SK-N-SH treated with all-trans-retinoic acid at 6 μM for 48 hours (cell line): ENCODE measurements at regions not wholly inside any gene's neighbourhood (a gene's known extent, or its start where the extent isn't known, plus 50 kb on each side); places are given as distances from the start of the nearest gene placed in this dataset.

ENCODE experiments used
- ATAC-seq: fragments of 200-7000 bp; cut with Tn5 transposase; 3 replicates; pipeline ENCODE4 v1.9.1; 2020; ENCODE audit warnings: mild to moderate bottlenecking, moderate library complexity
- ARNTL ChIP-seq: fragments of 450-650 bp; formaldehyde crosslinking; IDR thresholded peaks from 2 replicates; pipeline ENCODE4 v1.5.0; 2020; ENCODE audit warnings: low read depth, mild to moderate bottlenecking, moderate library complexity, borderline replicate concordance
- BACH2 ChIP-seq: fragments of 250-450 bp; sonication (Bioruptor Pico); IDR thresholded peaks from 2 replicates; pipeline ENCODE4 v1.9.0; 2021; ENCODE audit warnings: mild to moderate bottlenecking, borderline replicate concordance
- ESRRG ChIP-seq: fragments of 250-450 bp; sonication (Bioruptor Pico); IDR thresholded peaks from 2 replicates; pipeline ENCODE4 v1.6.1; 2021; ENCODE audit warnings: mild to moderate bottlenecking
- GLIS3 ChIP-seq: fragments of 250-450 bp; sonication (Bioruptor Pico); IDR thresholded peaks from 2 replicates; pipeline ENCODE4 v1.5.0; 2020; ENCODE audit warnings: mild to moderate bottlenecking, moderate library complexity
- ISL1 ChIP-seq: fragments of 250-450 bp; sonication (Bioruptor Pico); IDR thresholded peaks from 2 replicates; pipeline ENCODE4 v2.1.2; 2022; ENCODE audit warnings: mild to moderate bottlenecking, moderate library complexity
- PPARA ChIP-seq: fragments of 250-450 bp; sonication (Bioruptor Pico); IDR thresholded peaks from 2 replicates; pipeline ENCODE4 v1.5.0; 2020; ENCODE audit warnings: mild to moderate bottlenecking, borderline replicate concordance
- SNAI2 ChIP-seq: fragments of 250-450 bp; sonication (Bioruptor Pico); IDR thresholded peaks from 2 replicates; pipeline ENCODE4 v1.5.0; 2020; ENCODE audit warnings: mild to moderate bottlenecking, moderate library complexity
- TCF4 ChIP-seq: fragments of 250-450 bp; sonication (Bioruptor Pico); IDR thresholded peaks from 2 replicates; pipeline ENCODE4 v1.8.0; 2021; ENCODE audit warnings: mild to moderate bottlenecking, moderate library complexity, borderline replicate concordance
- TOX ChIP-seq: fragments of 250-450 bp; sonication (Bioruptor Pico); IDR thresholded peaks from 2 replicates; pipeline ENCODE4 v1.8.0; 2021; ENCODE audit warnings: mild to moderate bottlenecking, moderate library complexity, borderline replicate concordance
- ZC3H10 ChIP-seq: fragments of 250-450 bp; sonication (Bioruptor Pico); IDR thresholded peaks from 2 replicates; pipeline ENCODE4 v1.5.1; 2021; ENCODE audit warnings: mild to moderate bottlenecking, moderate library complexity
- ZFP3 ChIP-seq: fragments of 250-450 bp; sonication (Bioruptor Pico); IDR thresholded peaks from 2 replicates; pipeline ENCODE4 v1.5.0; 2020; ENCODE audit warnings: mild to moderate bottlenecking, moderate library complexity
- ZFP30 ChIP-seq: fragments of 450-650 bp; formaldehyde crosslinking; IDR thresholded peaks from 2 replicates; pipeline ENCODE4 v1.5.0; 2022; ENCODE audit warnings: mild to moderate bottlenecking, moderate library complexity
- ZNF70 ChIP-seq: fragments of 450-650 bp; formaldehyde crosslinking; IDR thresholded peaks from 2 replicates; pipeline ENCODE4 v1.5.0; 2020; ENCODE audit warnings: mild to moderate bottlenecking, moderate library complexity
- ZNF8 ChIP-seq: fragments of 450-650 bp; formaldehyde crosslinking; IDR thresholded peaks from 2 replicates; pipeline ENCODE4 v1.5.0; 2020; ENCODE audit warnings: mild to moderate bottlenecking, moderate library complexity
- TF ChIP-seq, protein P1 (sequence below): fragments of 250-450 bp; sonication (Bioruptor Pico); IDR thresholded peaks from 2 replicates; pipeline ENCODE4 v1.5.1; 2020; ENCODE audit warnings: low read depth, mild to moderate bottlenecking, moderate library complexity
- TF ChIP-seq, protein P2 (sequence below): fragments of 250-450 bp; sonication (Bioruptor Pico); IDR thresholded peaks from 2 replicates; pipeline ENCODE4 v1.5.1; 2021; ENCODE audit warnings: mild to moderate bottlenecking, moderate library complexity
- TF ChIP-seq, protein P3 (sequence below): fragments of 250-450 bp; sonication (Bioruptor Pico); IDR thresholded peaks from 2 replicates; pipeline ENCODE4 v1.8.0; 2020; ENCODE audit warnings: mild to moderate bottlenecking, moderate library complexity, borderline replicate concordance
- TF ChIP-seq, protein P4 (sequence below): fragments of 250-450 bp; sonication (Bioruptor Pico); IDR thresholded peaks from 2 replicates; pipeline ENCODE4 v1.5.0; 2020; ENCODE audit warnings: mild to moderate bottlenecking, moderate library complexity
- TF ChIP-seq, protein P5 (sequence below): fragments of 250-450 bp; sonication (Bioruptor Pico); IDR thresholded peaks from 2 replicates; pipeline ENCODE4 v1.8.0; 2021; ENCODE audit warnings: low read depth, mild to moderate bottlenecking, moderate library complexity, borderline replicate concordance

DNA sequence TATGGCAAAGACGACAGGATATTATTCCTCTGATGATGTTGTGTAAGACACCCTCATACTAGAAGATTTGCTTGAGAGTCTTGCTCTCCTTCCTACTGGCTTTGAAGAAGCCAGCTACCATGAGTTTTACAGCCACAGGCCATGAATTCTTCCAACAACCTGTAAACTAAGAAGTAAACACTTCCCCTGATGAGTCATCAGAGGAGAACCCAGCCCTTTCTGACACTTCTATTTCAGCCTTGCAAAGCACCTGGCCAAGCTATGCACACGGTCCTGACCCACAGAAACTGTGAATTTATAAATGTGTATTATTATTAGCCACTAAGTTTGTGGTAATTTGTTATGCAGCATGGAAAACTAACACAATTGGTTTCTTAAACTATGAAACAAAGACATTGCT lies 288.8 kb upstream of the ADAMTSL1 start:
- TF ChIP-seq BACH2 (CRISPR knock-in tag) (no peak), ZFP3 (no peak), ZNF8 (CRISPR knock-in tag) (no peak), TCF4 (CRISPR knock-in tag) (no peak)
- TF ChIP-seq, all 23 proteins: peak for 0
- no peak for ATAC-seq

DNA sequence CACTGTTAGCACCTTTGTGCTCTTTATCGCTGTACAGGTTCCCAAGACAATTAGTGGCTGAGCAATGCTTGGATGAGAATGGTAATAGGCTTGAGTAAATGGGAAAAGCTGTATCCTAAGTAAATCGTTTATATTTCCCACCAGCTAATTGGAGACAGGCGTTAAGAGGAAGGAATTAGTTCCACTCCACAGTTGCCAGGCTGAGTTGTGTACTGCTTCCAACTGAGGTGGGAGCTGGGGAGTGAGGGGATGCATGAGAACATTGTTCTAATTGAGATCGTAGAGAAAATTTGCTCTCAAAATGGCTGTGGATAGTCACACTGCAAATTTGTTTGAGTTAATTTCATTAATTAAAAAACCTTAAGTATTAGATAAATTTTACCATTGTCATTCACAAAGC lies 285.0 kb upstream of the ADAMTSL1 start:
- no peak for ATAC-seq
- TF ChIP-seq ZFP30 (CRISPR knock-in tag) (no peak), ZFP3 (no peak), BACH2 (CRISPR knock-in tag) (no peak), ESRRG (CRISPR knock-in tag) (no peak), TCF4 (CRISPR knock-in tag) (no peak), ZNF70 (CRISPR knock-in tag) (no peak), PPARA (CRISPR knock-in tag) (no peak), SNAI2 (CRISPR knock-in tag) (no peak), ISL1 (no peak), ARNTL (CRISPR knock-in tag) (no peak), TOX (no peak)
- TF ChIP-seq, protein P1, sequence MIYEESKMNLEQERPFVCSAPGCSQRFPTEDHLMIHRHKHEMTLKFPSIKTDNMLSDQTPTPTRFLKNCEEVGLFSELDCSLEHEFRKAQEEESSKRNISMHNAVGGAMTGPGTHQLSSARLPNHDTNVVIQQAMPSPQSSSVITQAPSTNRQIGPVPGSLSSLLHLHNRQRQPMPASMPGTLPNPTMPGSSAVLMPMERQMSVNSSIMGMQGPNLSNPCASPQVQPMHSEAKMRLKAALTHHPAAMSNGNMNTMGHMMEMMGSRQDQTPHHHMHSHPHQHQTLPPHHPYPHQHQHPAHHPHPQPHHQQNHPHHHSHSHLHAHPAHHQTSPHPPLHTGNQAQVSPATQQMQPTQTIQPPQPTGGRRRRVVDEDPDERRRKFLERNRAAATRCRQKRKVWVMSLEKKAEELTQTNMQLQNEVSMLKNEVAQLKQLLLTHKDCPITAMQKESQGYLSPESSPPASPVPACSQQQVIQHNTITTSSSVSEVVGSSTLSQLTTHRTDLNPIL (CRISPR knock-in tag), result no peak
- TF ChIP-seq, protein P2, sequence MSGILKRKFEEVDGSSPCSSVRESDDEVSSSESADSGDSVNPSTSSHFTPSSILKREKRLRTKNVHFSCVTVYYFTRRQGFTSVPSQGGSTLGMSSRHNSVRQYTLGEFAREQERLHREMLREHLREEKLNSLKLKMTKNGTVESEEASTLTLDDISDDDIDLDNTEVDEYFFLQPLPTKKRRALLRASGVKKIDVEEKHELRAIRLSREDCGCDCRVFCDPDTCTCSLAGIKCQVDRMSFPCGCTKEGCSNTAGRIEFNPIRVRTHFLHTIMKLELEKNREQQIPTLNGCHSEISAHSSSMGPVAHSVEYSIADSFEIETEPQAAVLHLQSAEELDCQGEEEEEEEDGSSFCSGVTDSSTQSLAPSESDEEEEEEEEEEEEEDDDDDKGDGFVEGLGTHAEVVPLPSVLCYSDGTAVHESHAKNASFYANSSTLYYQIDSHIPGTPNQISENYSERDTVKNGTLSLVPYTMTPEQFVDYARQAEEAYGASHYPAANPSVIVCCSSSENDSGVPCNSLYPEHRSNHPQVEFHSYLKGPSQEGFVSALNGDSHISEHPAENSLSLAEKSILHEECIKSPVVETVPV (CRISPR knock-in tag), result no peak
- TF ChIP-seq, protein P3, sequence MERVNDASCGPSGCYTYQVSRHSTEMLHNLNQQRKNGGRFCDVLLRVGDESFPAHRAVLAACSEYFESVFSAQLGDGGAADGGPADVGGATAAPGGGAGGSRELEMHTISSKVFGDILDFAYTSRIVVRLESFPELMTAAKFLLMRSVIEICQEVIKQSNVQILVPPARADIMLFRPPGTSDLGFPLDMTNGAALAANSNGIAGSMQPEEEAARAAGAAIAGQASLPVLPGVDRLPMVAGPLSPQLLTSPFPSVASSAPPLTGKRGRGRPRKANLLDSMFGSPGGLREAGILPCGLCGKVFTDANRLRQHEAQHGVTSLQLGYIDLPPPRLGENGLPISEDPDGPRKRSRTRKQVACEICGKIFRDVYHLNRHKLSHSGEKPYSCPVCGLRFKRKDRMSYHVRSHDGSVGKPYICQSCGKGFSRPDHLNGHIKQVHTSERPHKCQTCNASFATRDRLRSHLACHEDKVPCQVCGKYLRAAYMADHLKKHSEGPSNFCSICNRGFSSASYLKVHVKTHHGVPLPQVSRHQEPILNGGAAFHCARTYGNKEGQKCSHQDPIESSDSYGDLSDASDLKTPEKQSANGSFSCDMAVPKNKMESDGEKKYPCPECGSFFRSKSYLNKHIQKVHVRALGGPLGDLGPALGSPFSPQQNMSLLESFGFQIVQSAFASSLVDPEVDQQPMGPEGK (CRISPR knock-in tag), result no peak
- TF ChIP-seq, protein P4, sequence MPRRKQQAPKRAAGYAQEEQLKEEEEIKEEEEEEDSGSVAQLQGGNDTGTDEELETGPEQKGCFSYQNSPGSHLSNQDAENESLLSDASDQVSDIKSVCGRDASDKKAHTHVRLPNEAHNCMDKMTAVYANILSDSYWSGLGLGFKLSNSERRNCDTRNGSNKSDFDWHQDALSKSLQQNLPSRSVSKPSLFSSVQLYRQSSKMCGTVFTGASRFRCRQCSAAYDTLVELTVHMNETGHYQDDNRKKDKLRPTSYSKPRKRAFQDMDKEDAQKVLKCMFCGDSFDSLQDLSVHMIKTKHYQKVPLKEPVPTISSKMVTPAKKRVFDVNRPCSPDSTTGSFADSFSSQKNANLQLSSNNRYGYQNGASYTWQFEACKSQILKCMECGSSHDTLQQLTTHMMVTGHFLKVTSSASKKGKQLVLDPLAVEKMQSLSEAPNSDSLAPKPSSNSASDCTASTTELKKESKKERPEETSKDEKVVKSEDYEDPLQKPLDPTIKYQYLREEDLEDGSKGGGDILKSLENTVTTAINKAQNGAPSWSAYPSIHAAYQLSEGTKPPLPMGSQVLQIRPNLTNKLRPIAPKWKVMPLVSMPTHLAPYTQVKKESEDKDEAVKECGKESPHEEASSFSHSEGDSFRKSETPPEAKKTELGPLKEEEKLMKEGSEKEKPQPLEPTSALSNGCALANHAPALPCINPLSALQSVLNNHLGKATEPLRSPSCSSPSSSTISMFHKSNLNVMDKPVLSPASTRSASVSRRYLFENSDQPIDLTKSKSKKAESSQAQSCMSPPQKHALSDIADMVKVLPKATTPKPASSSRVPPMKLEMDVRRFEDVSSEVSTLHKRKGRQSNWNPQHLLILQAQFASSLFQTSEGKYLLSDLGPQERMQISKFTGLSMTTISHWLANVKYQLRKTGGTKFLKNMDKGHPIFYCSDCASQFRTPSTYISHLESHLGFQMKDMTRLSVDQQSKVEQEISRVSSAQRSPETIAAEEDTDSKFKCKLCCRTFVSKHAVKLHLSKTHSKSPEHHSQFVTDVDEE (CRISPR knock-in tag), result no peak
- TF ChIP-seq, protein P5, sequence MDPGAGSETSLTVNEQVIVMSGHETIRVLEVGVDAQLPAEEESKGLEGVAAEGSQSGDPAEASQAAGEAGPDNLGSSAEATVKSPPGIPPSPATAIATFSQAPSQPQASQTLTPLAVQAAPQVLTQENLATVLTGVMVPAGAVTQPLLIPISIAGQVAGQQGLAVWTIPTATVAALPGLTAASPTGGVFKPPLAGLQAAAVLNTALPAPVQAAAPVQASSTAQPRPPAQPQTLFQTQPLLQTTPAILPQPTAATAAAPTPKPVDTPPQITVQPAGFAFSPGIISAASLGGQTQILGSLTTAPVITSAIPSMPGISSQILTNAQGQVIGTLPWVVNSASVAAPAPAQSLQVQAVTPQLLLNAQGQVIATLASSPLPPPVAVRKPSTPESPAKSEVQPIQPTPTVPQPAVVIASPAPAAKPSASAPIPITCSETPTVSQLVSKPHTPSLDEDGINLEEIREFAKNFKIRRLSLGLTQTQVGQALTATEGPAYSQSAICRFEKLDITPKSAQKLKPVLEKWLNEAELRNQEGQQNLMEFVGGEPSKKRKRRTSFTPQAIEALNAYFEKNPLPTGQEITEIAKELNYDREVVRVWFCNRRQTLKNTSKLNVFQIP, result no peak

DNA sequence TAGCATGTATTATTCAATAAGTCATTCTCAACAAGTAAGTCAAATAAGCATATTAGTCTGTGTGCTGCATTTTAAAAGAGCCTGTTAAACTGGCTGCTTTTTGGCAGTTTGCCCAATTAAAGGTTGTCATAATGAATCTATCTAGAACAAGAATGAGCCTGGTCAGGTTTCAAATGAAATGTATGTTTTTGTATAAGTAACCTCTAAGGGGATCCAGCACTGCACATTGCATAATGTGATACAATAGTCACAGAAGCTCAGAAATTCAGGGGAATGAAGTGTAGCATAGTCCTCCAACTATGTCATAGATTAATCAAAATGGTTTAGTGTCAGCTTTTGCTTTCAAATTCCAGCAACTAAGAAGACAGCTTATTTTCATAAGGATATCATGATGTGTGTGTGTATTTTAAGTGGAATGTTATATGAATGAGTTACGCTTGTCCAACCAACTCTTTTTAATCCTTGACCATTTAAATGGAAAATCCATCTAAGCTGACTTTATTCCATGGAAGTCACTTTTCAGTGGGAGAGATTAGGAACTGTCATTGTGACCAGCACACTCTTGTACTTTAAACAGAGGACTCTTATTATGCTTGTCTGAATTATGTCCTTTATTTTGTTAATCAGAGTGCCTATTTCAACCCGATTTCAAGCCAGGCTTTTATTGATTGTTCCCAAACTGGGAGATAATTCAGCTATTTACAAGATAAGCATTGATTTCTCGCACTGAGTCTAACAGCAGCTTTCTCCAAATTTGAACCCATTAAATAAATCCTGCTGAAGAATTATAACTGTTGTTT lies 283.9 kb upstream of the ADAMTSL1 start:
- no peak for ATAC-seq
- TF ChIP-seq BACH2 (CRISPR knock-in tag), result no peak
- TF ChIP-seq ZC3H10, result no peak
- TF ChIP-seq, protein P3 (CRISPR knock-in tag), result no peak
- TF ChIP-seq, protein P4 (CRISPR knock-in tag), result no peak
- TF ChIP-seq PPARA (CRISPR knock-in tag), result no peak
- no peak for TF ChIP-seq GLIS3 (CRISPR knock-in tag)
- TF ChIP-seq ESRRG (CRISPR knock-in tag), result no peak
- TF ChIP-seq ZNF8 (CRISPR knock-in tag), result no peak
- TF ChIP-seq TOX, result no peak
- TF ChIP-seq ZNF70 (CRISPR knock-in tag), result no peak
- TF ChIP-seq, protein P5, result no peak
- no peak for TF ChIP-seq ZFP30 (CRISPR knock-in tag)
- TF ChIP-seq ARNTL (CRISPR knock-in tag), result no peak
